ENCODE measurements at regions not wholly inside any gene's neighbourhood (a gene's known extent, or its start where the extent isn't known, plus 50 kb on each side); places are given as distances from the start of the nearest gene placed in this dataset.
"Not testable (repeated sequence)": the region's sequence is repeated elsewhere in the genome, so short reads cannot be mapped to it uniquely, and the experiment has no call there.

- H3K36me3 ChIP-seq (ENCODE audit: insufficient read depth), result no peaks in the 10 kb centered on the region
- DNase-seq (ENCODE audit: extremely low spot score), result no peak
- no peak overlapping the region for H3K4me3 ChIP-seq (ENCODE audit: low read depth, low read length)
- 36% methylated on average over 7 of the region's 7 CpGs for WGBS
- no peaks in the 10 kb centered on the region for H3K4me1 ChIP-seq (ENCODE audit: insufficient read depth)
- no peak overlapping the region for H3K27ac ChIP-seq (ENCODE audit: low read depth)
Measured at GRCh38 chr10:128178302-128178958, 52.2 kb upstream of the MKI67 start.

GRCh38 chr10:128180843-128181242, 54.6 kb upstream of the MKI67 start:
- Histone ChIP-seq H3K4me1 (ENCODE audit: insufficient read depth) (no peaks in the 10 kb centered on the region), H3K36me3 (ENCODE audit: insufficient read depth) (no peaks in the 10 kb centered on the region), H3K27ac (ENCODE audit: low read depth) (no peak overlapping the region), H3K4me3 (ENCODE audit: low read depth, low read length) (no peak overlapping the region)
- no peak for DNase-seq (ENCODE audit: extremely low spot score)
- 70% methylated on average over 8 of the region's 8 CpGs for WGBS

- no peak for DNase-seq (ENCODE audit: extremely low spot score)
- Histone ChIP-seq H3K36me3 (ENCODE audit: insufficient read depth) (no peaks in the 10 kb centered on the region), H3K4me3 (ENCODE audit: low read depth, low read length) (no peak overlapping the region), H3K4me1 (ENCODE audit: insufficient read depth) (no peaks in the 10 kb centered on the region), H3K27ac (ENCODE audit: low read depth) (no peak overlapping the region)
- WGBS, result 60% methylated on average over 1 of the region's 1 CpG
Measured at GRCh38 chr10:128185627-128186026, 59.4 kb upstream of the MKI67 start.

- Histone ChIP-seq H3K4me1 (ENCODE audit: insufficient read depth) (no peaks in the 10 kb centered on the region), H3K4me3 (ENCODE audit: low read depth, low read length) (no peak overlapping the region), H3K36me3 (ENCODE audit: insufficient read depth) (no peaks in the 10 kb centered on the region), H3K27ac (ENCODE audit: low read depth) (no peak overlapping the region)
- WGBS, result 15% methylated on average over 17 of the region's 17 CpGs
- no peak for DNase-seq (ENCODE audit: extremely low spot score)
Measured at GRCh38 chr10:128186959-128187787, 61.0 kb upstream of the MKI67 start.

- WGBS, result 22% methylated on average over 4 of the region's 4 CpGs
- no peak overlapping the region for H3K4me3 ChIP-seq (ENCODE audit: low read depth, low read length)
- no peaks in the 10 kb centered on the region for H3K4me1 ChIP-seq (ENCODE audit: insufficient read depth)
- no peak overlapping the region for H3K27ac ChIP-seq (ENCODE audit: low read depth)
- DNase-seq (ENCODE audit: extremely low spot score), result no peak
- no peaks in the 10 kb centered on the region for H3K36me3 ChIP-seq (ENCODE audit: insufficient read depth)
Measured at GRCh38 chr10:128187788-128188185, 61.6 kb upstream of the MKI67 start.

GRCh38 chr10:128189176-128189575, 63.0 kb upstream of the MKI67 start:
- no peaks in the 10 kb centered on the region for H3K36me3 ChIP-seq (ENCODE audit: insufficient read depth)
- H3K4me3 ChIP-seq (ENCODE audit: low read depth, low read length), result no peak overlapping the region
- 87% methylated on average over 4 of the region's 4 CpGs for WGBS
- no peak overlapping the region for H3K27ac ChIP-seq (ENCODE audit: low read depth)
- H3K4me1 ChIP-seq (ENCODE audit: insufficient read depth), result no peaks in the 10 kb centered on the region
- no peak for DNase-seq (ENCODE audit: extremely low spot score)

GRCh38 chr10:128191847-128192246, 65.6 kb upstream of the MKI67 start:
- DNase-seq (ENCODE audit: extremely low spot score), result no peak
- Histone ChIP-seq H3K27ac (ENCODE audit: low read depth) (no peak overlapping the region), H3K4me3 (ENCODE audit: low read depth, low read length) (no peak overlapping the region), H3K36me3 (ENCODE audit: insufficient read depth) (no peaks in the 10 kb centered on the region), H3K4me1 (ENCODE audit: insufficient read depth) (no peaks in the 10 kb centered on the region)
- WGBS, result 71% methylated on average over 5 of the region's 5 CpGs

- not testable (repeated sequence) for H3K27ac ChIP-seq (ENCODE audit: low read depth); DNase-seq (ENCODE audit: extremely low spot score); H3K4me1 ChIP-seq (ENCODE audit: insufficient read depth); H3K4me3 ChIP-seq (ENCODE audit: low read depth, low read length); H3K36me3 ChIP-seq (ENCODE audit: insufficient read depth)
- WGBS, result 94% methylated on average over 2 of the region's 2 CpGs
Measured at GRCh38 chr10:128201826-128202225, 75.6 kb upstream of the MKI67 start.

- H3K36me3 ChIP-seq (ENCODE audit: insufficient read depth), result no peaks in the 10 kb centered on the region
- DNase-seq (ENCODE audit: extremely low spot score), result no peak
Measured at GRCh38 chr10:128203028-128203427, 76.8 kb upstream of the MKI67 start.

GRCh38 chr10:128205591-128205990, 79.4 kb upstream of the MKI67 start:
- H3K4me1 ChIP-seq (ENCODE audit: insufficient read depth); H3K4me3 ChIP-seq (ENCODE audit: low read depth, low read length); DNase-seq (ENCODE audit: extremely low spot score); H3K36me3 ChIP-seq (ENCODE audit: insufficient read depth); H3K27ac ChIP-seq (ENCODE audit: low read depth): not testable (repeated sequence)
- 75% methylated on average over 3 of the region's 3 CpGs for WGBS

More at GRCh38 chr10:128203028-128203427, 76.8 kb upstream of the MKI67 start:
- Histone ChIP-seq H3K4me1 (ENCODE audit: insufficient read depth) (no peaks in the 10 kb centered on the region), H3K27ac (ENCODE audit: low read depth) (no peak overlapping the region), H3K4me3 (ENCODE audit: low read depth, low read length) (no peak overlapping the region)

GRCh38 chr10:128206676-128207075, 80.5 kb upstream of the MKI67 start:
- Histone ChIP-seq H3K27ac (ENCODE audit: low read depth) (no peak overlapping the region), H3K36me3 (ENCODE audit: insufficient read depth) (no peaks in the 10 kb centered on the region), H3K4me3 (ENCODE audit: low read depth, low read length) (no peak overlapping the region), H3K4me1 (ENCODE audit: insufficient read depth) (no peaks in the 10 kb centered on the region)
- DNase-seq (ENCODE audit: extremely low spot score), result no peak
- 88% methylated on average over 4 of the region's 4 CpGs for WGBS

GRCh38 chr10:128209862-128210214, 83.6 kb upstream of the MKI67 start:
- DNase-seq (ENCODE audit: extremely low spot score), result no peak
- Histone ChIP-seq H3K36me3 (ENCODE audit: insufficient read depth) (no peaks in the 10 kb centered on the region), H3K4me3 (ENCODE audit: low read depth, low read length) (peak overlapping the region; percentile 70), H3K4me1 (ENCODE audit: insufficient read depth) (no peaks in the 10 kb centered on the region), H3K27ac (ENCODE audit: low read depth) (no peak overlapping the region)
- WGBS, result 78% methylated on average over 13 of the region's 13 CpGs

- Histone ChIP-seq H3K4me1 (ENCODE audit: insufficient read depth) (no peaks in the 10 kb centered on the region), H3K27ac (ENCODE audit: low read depth) (peak overlapping the region; percentile 27), H3K4me3 (ENCODE audit: low read depth, low read length) (peak overlapping the region; percentile 70), H3K36me3 (ENCODE audit: insufficient read depth) (no peaks in the 10 kb centered on the region)
- DNase-seq (ENCODE audit: extremely low spot score), result no peak
- WGBS, result 3% methylated on average over 91 of the region's 91 CpGs
Measured at GRCh38 chr10:128210215-128211063, 84.2 kb upstream of the MKI67 start.
